ENCODE measurements at regions not wholly inside any gene's neighbourhood (a gene's known extent, or its start where the extent isn't known, plus 50 kb on each side); places are given as distances from the start of the nearest gene placed in this dataset.

DNA sequence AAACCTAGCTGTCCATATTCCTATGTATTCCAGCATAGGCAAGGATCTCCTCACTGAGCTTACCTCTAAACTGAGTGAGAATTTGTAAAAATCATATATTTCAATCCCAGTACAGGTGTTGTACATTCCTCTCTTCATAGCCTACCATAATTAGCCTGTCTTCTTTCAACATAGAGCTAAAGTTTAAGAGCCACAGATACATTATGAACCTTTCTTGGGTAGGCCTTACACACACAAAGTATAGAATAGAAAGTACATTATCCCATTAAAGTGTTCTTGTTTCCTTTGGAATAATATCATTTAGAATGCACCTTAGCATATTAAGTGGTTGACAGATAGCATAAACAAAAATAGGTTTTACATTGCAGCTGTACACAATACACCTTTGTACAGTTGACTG lies 282.1 kb upstream of the TMEM161B start:
- H3K36me3 ChIP-seq (ENCODE audit: insufficient read depth, low read length) = no peaks in the 10 kb centered on the region
- H2AFZ ChIP-seq (ENCODE audit: low read length) = no peak overlapping the region
- no peaks in the 10 kb centered on the region for H3K9me3 ChIP-seq (ENCODE audit: low read length)
- H3K4me1 ChIP-seq (ENCODE audit: insufficient read depth, low read length, poor library complexity, severe bottlenecking) = no peaks in the 10 kb centered on the region
- intact Hi-C loops (cut with micrococcal nuclease; ENCODE audit: unreplicated experiment) = no loop called here
- no peak overlapping the region for H3K27ac ChIP-seq (ENCODE audit: low read depth, low read length, poor library complexity, severe bottlenecking)
- H3K4me3 ChIP-seq (ENCODE audit: low read depth, low read length, poor library complexity, severe bottlenecking) = no peak overlapping the region
- no TSS peak for BruUV-seq (replicated peaks)
- H3K9me2 ChIP-seq (ENCODE audit: insufficient read depth, low read length) = no peaks in the 10 kb centered on the region
- no peaks in the 10 kb centered on the region for H4K20me1 ChIP-seq (ENCODE audit: insufficient read depth, low read length)
- POLR2A ChIA-PET = interaction anchor here (0.5 to 1.1 kb wide), 3 partner anchors 8 to 281 kb away, joined by 3 to 4 read pairs (median 3); no protein-coding TSS in a partner anchor
- TF ChIP-seq, protein P1, sequence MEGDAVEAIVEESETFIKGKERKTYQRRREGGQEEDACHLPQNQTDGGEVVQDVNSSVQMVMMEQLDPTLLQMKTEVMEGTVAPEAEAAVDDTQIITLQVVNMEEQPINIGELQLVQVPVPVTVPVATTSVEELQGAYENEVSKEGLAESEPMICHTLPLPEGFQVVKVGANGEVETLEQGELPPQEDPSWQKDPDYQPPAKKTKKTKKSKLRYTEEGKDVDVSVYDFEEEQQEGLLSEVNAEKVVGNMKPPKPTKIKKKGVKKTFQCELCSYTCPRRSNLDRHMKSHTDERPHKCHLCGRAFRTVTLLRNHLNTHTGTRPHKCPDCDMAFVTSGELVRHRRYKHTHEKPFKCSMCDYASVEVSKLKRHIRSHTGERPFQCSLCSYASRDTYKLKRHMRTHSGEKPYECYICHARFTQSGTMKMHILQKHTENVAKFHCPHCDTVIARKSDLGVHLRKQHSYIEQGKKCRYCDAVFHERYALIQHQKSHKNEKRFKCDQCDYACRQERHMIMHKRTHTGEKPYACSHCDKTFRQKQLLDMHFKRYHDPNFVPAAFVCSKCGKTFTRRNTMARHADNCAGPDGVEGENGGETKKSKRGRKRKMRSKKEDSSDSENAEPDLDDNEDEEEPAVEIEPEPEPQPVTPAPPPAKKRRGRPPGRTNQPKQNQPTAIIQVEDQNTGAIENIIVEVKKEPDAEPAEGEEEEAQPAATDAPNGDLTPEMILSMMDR (conservative IDR thresholded peaks at IDR 0.05; ENCODE audit: low read length) = no peak
- no peak for TF ChIP-seq EZH2phosphoT487 (IDR thresholded peaks at IDR 0.05; ENCODE audit: borderline replicate concordance, low read depth, low read length)
- no peak for DNase-seq (ENCODE audit: low spot score)
- H3K79me2 ChIP-seq (ENCODE audit: insufficient read depth, low read depth, low read length) = no peaks in the 10 kb centered on the region
- no peak overlapping the region for H3K4me2 ChIP-seq (ENCODE audit: low read length)
- CTCF ChIA-PET (ENCODE audit: unreplicated experiment) = no interaction called here

DNA sequence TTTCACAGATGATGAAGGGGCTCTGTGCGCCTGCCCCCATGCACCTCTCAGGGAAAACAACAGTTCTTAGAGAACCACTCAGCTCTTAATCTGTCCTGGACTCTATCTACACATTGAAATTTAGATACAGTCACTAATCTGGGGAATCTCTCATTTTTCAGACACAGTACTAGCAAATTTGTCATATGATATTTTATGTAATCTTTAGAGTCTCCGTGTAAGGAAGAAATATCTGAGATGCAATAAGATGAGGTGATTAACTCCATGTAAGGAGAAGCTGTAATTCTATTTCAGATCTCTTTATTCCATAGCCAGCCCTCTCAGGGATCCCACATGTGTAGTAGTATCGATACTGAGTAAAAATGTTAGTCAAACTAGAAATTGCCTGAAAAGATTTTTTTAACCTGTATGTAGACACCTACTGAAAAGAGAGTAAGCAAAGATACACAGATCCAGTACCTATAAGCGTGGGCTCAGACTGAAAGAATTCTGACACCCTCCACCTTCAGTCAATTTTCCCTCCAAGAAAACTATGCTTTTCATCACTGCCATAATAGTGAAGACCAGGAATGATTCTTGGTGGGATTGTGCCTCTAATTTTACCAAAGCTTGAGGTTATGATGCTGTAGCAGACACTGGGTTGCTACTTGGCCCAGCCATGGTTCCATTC lies 279.6 kb upstream of the TMEM161B start:
- Histone ChIP-seq H3K4me2 (ENCODE audit: low read length) (no peak overlapping the region), H3K36me3 (ENCODE audit: insufficient read depth, low read length) (no peaks in the 10 kb centered on the region), H3K9me3 (ENCODE audit: low read length) (no peaks in the 10 kb centered on the region), H3K4me3 (ENCODE audit: low read depth, low read length, poor library complexity, severe bottlenecking) (no peak overlapping the region), H3K27ac (ENCODE audit: low read depth, low read length, poor library complexity, severe bottlenecking) (no peak overlapping the region), H3K79me2 (ENCODE audit: insufficient read depth, low read depth, low read length) (no peaks in the 10 kb centered on the region), H2AFZ (ENCODE audit: low read length) (no peak overlapping the region), H3K9me2 (ENCODE audit: insufficient read depth, low read length) (no peaks in the 10 kb centered on the region), H3K4me1 (ENCODE audit: insufficient read depth, low read length, poor library complexity, severe bottlenecking) (no peaks in the 10 kb centered on the region), H4K20me1 (ENCODE audit: insufficient read depth, low read length) (no peaks in the 10 kb centered on the region)
- no peak for DNase-seq (ENCODE audit: low spot score)
- ChIA-PET CTCF (ENCODE audit: unreplicated experiment) (no interaction called here), POLR2A (interaction anchor here (0.8 to 1.2 kb wide), 2 partner anchors 42 to 173 kb away, joined by 3 read pairs; no protein-coding TSS in a partner anchor)
- TF ChIP-seq, protein P1 (conservative IDR thresholded peaks at IDR 0.05; ENCODE audit: low read length) = no peak
- no peak for TF ChIP-seq EZH2phosphoT487 (IDR thresholded peaks at IDR 0.05; ENCODE audit: borderline replicate concordance, low read depth, low read length)
- intact Hi-C loops (cut with micrococcal nuclease; ENCODE audit: unreplicated experiment) = no loop called here
- no TSS peak for BruUV-seq (replicated peaks)

DNA sequence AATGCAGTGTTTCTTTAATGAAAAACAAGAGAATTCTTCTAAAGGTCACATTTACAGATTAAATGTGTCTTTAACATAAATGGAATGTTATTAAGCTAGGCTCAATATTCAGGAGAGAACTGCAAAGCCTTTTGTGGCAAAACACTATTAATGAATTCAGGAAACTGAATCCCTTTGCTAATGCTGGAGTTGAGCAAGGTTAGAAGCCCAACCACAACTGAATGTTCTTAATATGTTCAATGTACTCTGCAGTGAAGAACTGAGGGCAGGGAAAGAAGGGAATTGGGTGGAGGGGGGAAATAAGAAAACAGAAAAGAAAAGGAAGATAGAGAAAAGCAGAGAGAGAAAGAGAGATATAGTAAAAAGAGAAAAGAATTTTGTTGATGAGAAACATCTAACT lies 276.7 kb upstream of the TMEM161B start:
- Histone ChIP-seq H2AFZ (ENCODE audit: low read length) (no peak overlapping the region), H3K79me2 (ENCODE audit: insufficient read depth, low read depth, low read length) (no peaks in the 10 kb centered on the region), H3K36me3 (ENCODE audit: insufficient read depth, low read length) (no peaks in the 10 kb centered on the region), H4K20me1 (ENCODE audit: insufficient read depth, low read length) (no peaks in the 10 kb centered on the region), H3K9me3 (ENCODE audit: low read length) (no peaks in the 10 kb centered on the region), H3K4me2 (ENCODE audit: low read length) (no peak overlapping the region), H3K9me2 (ENCODE audit: insufficient read depth, low read length) (no peaks in the 10 kb centered on the region), H3K4me3 (ENCODE audit: low read depth, low read length, poor library complexity, severe bottlenecking) (no peak overlapping the region), H3K27ac (ENCODE audit: low read depth, low read length, poor library complexity, severe bottlenecking) (no peak overlapping the region), H3K4me1 (ENCODE audit: insufficient read depth, low read length, poor library complexity, severe bottlenecking) (no peaks in the 10 kb centered on the region)
- ChIA-PET CTCF (ENCODE audit: unreplicated experiment) (no interaction called here), POLR2A (no interaction called here)
- TF ChIP-seq EZH2phosphoT487 (IDR thresholded peaks at IDR 0.05; ENCODE audit: borderline replicate concordance, low read depth, low read length) = no peak
- TF ChIP-seq, protein P1 (conservative IDR thresholded peaks at IDR 0.05; ENCODE audit: low read length) = no peak
- BruUV-seq (replicated peaks) = no TSS peak
- no peak for DNase-seq (ENCODE audit: low spot score)
- intact Hi-C loops (cut with micrococcal nuclease; ENCODE audit: unreplicated experiment) = no loop called here
